ENCODE measurements at regions not wholly inside any gene's neighbourhood (a gene's known extent, or its start where the extent isn't known, plus 50 kb on each side); places are given as distances from the start of the nearest gene placed in this dataset.

DNA sequence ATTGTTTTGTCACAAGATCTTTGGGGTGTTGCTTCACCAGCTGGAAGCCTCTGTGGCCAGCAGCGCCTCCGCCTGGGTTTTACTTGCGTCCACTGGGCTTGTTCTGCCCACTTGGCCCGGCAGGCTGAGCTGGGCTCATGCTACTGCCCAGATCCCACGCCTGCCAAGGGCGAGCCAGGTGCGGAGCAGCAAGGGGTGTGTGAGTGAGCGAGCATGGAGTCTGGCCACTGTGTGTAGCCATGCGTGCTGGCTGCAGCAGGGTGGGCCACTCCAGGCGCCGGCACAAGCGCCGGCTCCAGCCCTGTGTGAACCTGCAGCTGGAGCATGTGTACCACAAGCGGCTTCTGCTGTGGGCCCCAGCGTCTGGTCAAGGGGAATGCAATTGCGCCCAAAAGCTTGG lies 416.5 kb upstream of the RGMA start:
- H2AFZ ChIP-seq (replicated peaks; ENCODE audit: low read length, poor library complexity) = no peak overlapping the region
- DNase-seq (no peak), ATAC-seq (ENCODE audit: low read depth) (no peak)
- no peak overlapping the region for H3K4ac ChIP-seq (ENCODE audit: low read depth, low read length)
- no peaks in the 10 kb centered on the region for H3K79me1 ChIP-seq (ENCODE audit: low read depth in 1 of 2, low read length in 2 of 2)
- no peak overlapping the region for H3K4me3 ChIP-seq (ENCODE audit: insufficient read depth, low read depth, low read length)
- H3K27ac ChIP-seq (ENCODE audit: insufficient read depth, low read length) = no peak overlapping the region
- no peak overlapping the region for H3K18ac ChIP-seq (ENCODE audit: low read depth, low read length)
- H3K36me3 ChIP-seq (ENCODE audit: control insufficient read depth, insufficient read depth, low read length) = no peaks in the 10 kb centered on the region
- no peak overlapping the region for H2AK5ac ChIP-seq (ENCODE audit: low read depth, low read length)
- WGBS, 2 experiments (ENCODE audit: extremely low coverage in 2 of 2, insufficient read length in 1 of 2) = 66% methylated on average over 11 of the region's 16 CpGs; no CpG with 5 or more reads in 1 of the 2 experiments
- H2BK120ac ChIP-seq (ENCODE audit: low read depth, low read length) = no peak overlapping the region
- TF ChIP-seq, protein P1, sequence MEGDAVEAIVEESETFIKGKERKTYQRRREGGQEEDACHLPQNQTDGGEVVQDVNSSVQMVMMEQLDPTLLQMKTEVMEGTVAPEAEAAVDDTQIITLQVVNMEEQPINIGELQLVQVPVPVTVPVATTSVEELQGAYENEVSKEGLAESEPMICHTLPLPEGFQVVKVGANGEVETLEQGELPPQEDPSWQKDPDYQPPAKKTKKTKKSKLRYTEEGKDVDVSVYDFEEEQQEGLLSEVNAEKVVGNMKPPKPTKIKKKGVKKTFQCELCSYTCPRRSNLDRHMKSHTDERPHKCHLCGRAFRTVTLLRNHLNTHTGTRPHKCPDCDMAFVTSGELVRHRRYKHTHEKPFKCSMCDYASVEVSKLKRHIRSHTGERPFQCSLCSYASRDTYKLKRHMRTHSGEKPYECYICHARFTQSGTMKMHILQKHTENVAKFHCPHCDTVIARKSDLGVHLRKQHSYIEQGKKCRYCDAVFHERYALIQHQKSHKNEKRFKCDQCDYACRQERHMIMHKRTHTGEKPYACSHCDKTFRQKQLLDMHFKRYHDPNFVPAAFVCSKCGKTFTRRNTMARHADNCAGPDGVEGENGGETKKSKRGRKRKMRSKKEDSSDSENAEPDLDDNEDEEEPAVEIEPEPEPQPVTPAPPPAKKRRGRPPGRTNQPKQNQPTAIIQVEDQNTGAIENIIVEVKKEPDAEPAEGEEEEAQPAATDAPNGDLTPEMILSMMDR (conservative IDR thresholded peaks at IDR 0.05; ENCODE audit: low read depth, low read length) = no peak
- CTCF ChIA-PET = no interaction called here
- POLR2A ChIA-PET (ENCODE audit: unreplicated experiment) = no interaction called here
- no peak overlapping the region for H4K8ac ChIP-seq (ENCODE audit: low read depth in 2 of 2, low read length in 2 of 2)
- H3K27me3 ChIP-seq (ENCODE audit: control insufficient read depth, insufficient read depth, low read length) = no peaks in the 10 kb centered on the region
- H3K23ac ChIP-seq (ENCODE audit: low read depth, low read length) = no peak overlapping the region
- H3K4me2 ChIP-seq (ENCODE audit: low read depth, low read length) = no peak overlapping the region
- dilution Hi-C loops (cut with HindIII; ENCODE audit: low sequenced_read_pairs, unreplicated experiment) (no loop called here), intact Hi-C loops (cut with micrococcal nuclease) (no loop called here), in situ Hi-C loops (cut with MboI; ENCODE audit: low sequenced_read_pairs) (no loop called here)
- H3K56ac ChIP-seq (ENCODE audit: extremely low read depth, insufficient read depth, low read length) = no peak overlapping the region
- peaks cover 24% of the 10 kb centered on the region for H3K9me3 ChIP-seq (ENCODE audit: control insufficient read depth, insufficient read depth, low read length)
- no peaks in the 10 kb centered on the region for H4K20me1 ChIP-seq (ENCODE audit: insufficient read depth, low read length)
- H2BK15ac ChIP-seq (ENCODE audit: low read depth, low read length) = no peak overlapping the region
- no peaks in the 10 kb centered on the region for H3K9me1 ChIP-seq (ENCODE audit: insufficient read depth, low read length)
- H3K9ac ChIP-seq (ENCODE audit: low read depth, low read length) = no peak overlapping the region
- no peak overlapping the region for H2BK20ac ChIP-seq (ENCODE audit: low read depth, low read length)
- no peak overlapping the region for H4K91ac ChIP-seq (ENCODE audit: insufficient read depth, low read depth, low read length)
- no peak overlapping the region for H4K5ac ChIP-seq (ENCODE audit: low read depth, low read length)
- BruUV-seq (replicated peaks) = no TSS peak
- no peak overlapping the region for H2BK5ac ChIP-seq (ENCODE audit: low read depth, low read length, poor library complexity, severe bottlenecking)
- H2AK9ac ChIP-seq (replicated peaks; ENCODE audit: low read depth, low read length, poor library complexity) = no peak overlapping the region
- H3K4me1 ChIP-seq (ENCODE audit: control insufficient read depth, insufficient read depth, low read length) = no peaks in the 10 kb centered on the region
- H3K14ac ChIP-seq (replicated peaks; ENCODE audit: low read depth, low read length) = no peak overlapping the region
